SU-DHL-6 (cell line): ENCODE measurements at regions not wholly inside any gene's neighbourhood (a gene's known extent, or its start where the extent isn't known, plus 50 kb on each side); places are given as distances from the start of the nearest gene placed in this dataset.

Experiments used
- H2AFZ ChIP-seq: fragments of 200-600 bp; sonication (generic); 2 replicates; pipeline ENCODE4 v1.6.1; 2014; ENCODE audit warnings: low read depth, mild to moderate bottlenecking, moderate library complexity, mixed read lengths, antibody characterized with exemption, low read length; ENCODE audit not compliant: severe bottlenecking
- H3F3A ChIP-seq: fragments of 200-600 bp; shearing (Covaris generic); 2 replicates; pipeline ENCODE4 v1.6.0; 2016; ENCODE audit warnings: antibody characterized with exemption, mild to moderate bottlenecking; ENCODE audit not compliant: insufficient read depth
- H3K27ac ChIP-seq: fragments of 200-600 bp; sonication (generic); 2 replicates; pipeline ENCODE4 v1.5.1; 2016; ENCODE audit warnings: low read depth, mild to moderate bottlenecking, low read length, moderate library complexity, mixed read lengths
- H3K27me3 ChIP-seq: fragments of 200-600 bp; sonication (generic), shearing (Covaris generic); 2 replicates; pipeline ENCODE4 v1.6.0; 2014; ENCODE audit warnings: mild to moderate bottlenecking, low read length
- H3K36me3 ChIP-seq: fragments of 200-600 bp; sonication (generic); 2 replicates; pipeline ENCODE4 v1.6.1; 2014; ENCODE audit warnings: mild to moderate bottlenecking, low read length, mixed read lengths
- H3K4me2 ChIP-seq: fragments of 300-600, 200-600 bp; shearing (Covaris generic), sonication (generic); 2 replicates; pipeline ENCODE4 v1.6.0; 2014; ENCODE audit warnings: low read length, low read depth, mild to moderate bottlenecking; ENCODE audit not compliant: poor library complexity, severe bottlenecking
- H3K4me3 ChIP-seq: fragments of 200-600 bp; sonication (generic); 2 replicates; pipeline ENCODE4 v1.5.1; 2014; ENCODE audit warnings: antibody characterized with exemption, low read length, mild to moderate bottlenecking, mixed read lengths; ENCODE audit not compliant: insufficient read depth, poor library complexity, severe bottlenecking
- H3K79me2 ChIP-seq: fragments of 200-600 bp; sonication (generic); 2 replicates; pipeline ENCODE4 v1.6.1; 2014; ENCODE audit warnings: mild to moderate bottlenecking, low read length, moderate library complexity; ENCODE audit not compliant: insufficient read depth
- H3K9ac ChIP-seq: fragments of 200-600 bp; sonication (generic); 2 replicates; pipeline ENCODE4 v1.7.0; 2014; ENCODE audit warnings: mild to moderate bottlenecking, low read length
- H3K9me2 ChIP-seq: fragments of 200-600 bp; sonication (generic); replicated peaks from 2 replicates; pipeline ENCODE4 v1.6.1; 2014; ENCODE audit warnings: low read length; ENCODE audit not compliant: insufficient read depth
- H3K9me3 ChIP-seq: fragments of 200-600 bp; sonication (generic); 2 replicates; pipeline ENCODE4 v1.6.1; 2014; ENCODE audit warnings: low read length, mixed read lengths; ENCODE audit not compliant: insufficient read depth
- H4K20me1 ChIP-seq: fragments of 200-600 bp; sonication (generic); 2 replicates; pipeline ENCODE4 v1.6.1; 2014; ENCODE audit warnings: low read depth, mild to moderate bottlenecking, antibody characterized with exemption, low read length, moderate library complexity, mixed read lengths
- EZH2phosphoT487 ChIP-seq: fragments of 200-600 bp; sonication (generic), shearing (Covaris generic); conservative IDR thresholded peaks from 2 replicates; pipeline ENCODE4 v1.6.1; 2018; ENCODE audit warnings: mild to moderate bottlenecking, antibody characterized with exemption, low read length, moderate library complexity, mixed read lengths
- TF ChIP-seq, protein P1 (sequence below): fragments of 200-600 bp; sonication (generic); IDR thresholded peaks from one replicate; pipeline ENCODE4 v1.5.1; 2017; ENCODE audit warnings: antibody characterized with exemption, mild to moderate bottlenecking, low read length, moderate library complexity; ENCODE audit not compliant: insufficient read depth, poor library complexity, severe bottlenecking

DNA sequence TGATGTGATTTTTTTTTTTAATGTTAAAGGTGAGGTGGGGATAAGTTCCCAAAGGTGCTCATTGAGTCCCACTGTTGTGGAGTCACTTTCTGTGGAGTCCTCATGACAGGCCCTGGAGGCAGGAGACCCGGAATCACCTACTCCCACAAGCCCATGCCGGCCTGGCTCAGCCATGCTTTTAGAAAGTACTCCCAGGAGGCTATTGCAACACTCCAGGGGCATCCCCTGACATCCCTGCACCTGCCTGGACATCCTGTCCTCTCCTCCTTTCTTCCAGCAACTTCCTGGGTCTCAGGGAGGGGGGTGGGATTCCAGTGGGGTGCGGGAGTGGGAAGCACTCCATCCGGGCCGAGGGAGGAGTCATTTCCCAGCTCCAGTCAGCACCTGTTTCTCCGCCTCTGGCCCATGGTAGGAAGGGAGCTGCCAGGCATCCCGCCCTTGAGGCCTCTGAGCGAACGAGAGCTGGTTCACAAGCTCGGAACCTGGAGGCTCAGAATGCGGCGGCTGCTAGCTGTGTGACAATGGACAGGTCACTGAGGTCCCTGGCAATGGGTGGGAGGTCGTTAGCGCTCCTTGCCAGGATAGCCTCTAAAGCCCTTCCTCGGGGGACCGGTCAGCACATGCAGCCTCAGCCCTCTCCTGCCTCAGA, 163.9 kb upstream of the ID2 start:
- no peak overlapping the region for H3K27ac ChIP-seq
- H3F3A ChIP-seq: no peaks in the 10 kb centered on the region
- H3K4me2 ChIP-seq: no peak overlapping the region
- H3K36me3 ChIP-seq: no peaks in the 10 kb centered on the region
- no peak overlapping the region for H3K4me3 ChIP-seq
- no peaks in the 10 kb centered on the region for H3K9me3 ChIP-seq
- H3K27me3 ChIP-seq: no peaks in the 10 kb centered on the region
- TF ChIP-seq EZH2phosphoT487: no peak
- TF ChIP-seq, protein P1, sequence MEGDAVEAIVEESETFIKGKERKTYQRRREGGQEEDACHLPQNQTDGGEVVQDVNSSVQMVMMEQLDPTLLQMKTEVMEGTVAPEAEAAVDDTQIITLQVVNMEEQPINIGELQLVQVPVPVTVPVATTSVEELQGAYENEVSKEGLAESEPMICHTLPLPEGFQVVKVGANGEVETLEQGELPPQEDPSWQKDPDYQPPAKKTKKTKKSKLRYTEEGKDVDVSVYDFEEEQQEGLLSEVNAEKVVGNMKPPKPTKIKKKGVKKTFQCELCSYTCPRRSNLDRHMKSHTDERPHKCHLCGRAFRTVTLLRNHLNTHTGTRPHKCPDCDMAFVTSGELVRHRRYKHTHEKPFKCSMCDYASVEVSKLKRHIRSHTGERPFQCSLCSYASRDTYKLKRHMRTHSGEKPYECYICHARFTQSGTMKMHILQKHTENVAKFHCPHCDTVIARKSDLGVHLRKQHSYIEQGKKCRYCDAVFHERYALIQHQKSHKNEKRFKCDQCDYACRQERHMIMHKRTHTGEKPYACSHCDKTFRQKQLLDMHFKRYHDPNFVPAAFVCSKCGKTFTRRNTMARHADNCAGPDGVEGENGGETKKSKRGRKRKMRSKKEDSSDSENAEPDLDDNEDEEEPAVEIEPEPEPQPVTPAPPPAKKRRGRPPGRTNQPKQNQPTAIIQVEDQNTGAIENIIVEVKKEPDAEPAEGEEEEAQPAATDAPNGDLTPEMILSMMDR: no peak
- no peaks in the 10 kb centered on the region for H4K20me1 ChIP-seq
- H3K79me2 ChIP-seq: no peaks in the 10 kb centered on the region
- no peaks in the 10 kb centered on the region for H3K9me2 ChIP-seq
- no peak overlapping the region for H3K9ac ChIP-seq
- H2AFZ ChIP-seq: no peak overlapping the region

GRCh38 chr2:8518979-8519668, 162.7 kb upstream of the ID2 start:
- no peaks in the 10 kb centered on the region for H4K20me1 ChIP-seq
- no peak overlapping the region for H3K27ac ChIP-seq
- no peaks in the 10 kb centered on the region for H3K27me3 ChIP-seq
- no peaks in the 10 kb centered on the region for H3K79me2 ChIP-seq
- no peaks in the 10 kb centered on the region for H3F3A ChIP-seq
- no peaks in the 10 kb centered on the region for H3K9me3 ChIP-seq
- no peaks in the 10 kb centered on the region for H3K9me2 ChIP-seq
- H3K4me2 ChIP-seq: no peak overlapping the region
- H2AFZ ChIP-seq: no peak overlapping the region
- no peak for TF ChIP-seq EZH2phosphoT487
- TF ChIP-seq, protein P1: no peak
- no peak overlapping the region for H3K9ac ChIP-seq
- H3K36me3 ChIP-seq: no peaks in the 10 kb centered on the region
- H3K4me3 ChIP-seq: no peak overlapping the region

DNA sequence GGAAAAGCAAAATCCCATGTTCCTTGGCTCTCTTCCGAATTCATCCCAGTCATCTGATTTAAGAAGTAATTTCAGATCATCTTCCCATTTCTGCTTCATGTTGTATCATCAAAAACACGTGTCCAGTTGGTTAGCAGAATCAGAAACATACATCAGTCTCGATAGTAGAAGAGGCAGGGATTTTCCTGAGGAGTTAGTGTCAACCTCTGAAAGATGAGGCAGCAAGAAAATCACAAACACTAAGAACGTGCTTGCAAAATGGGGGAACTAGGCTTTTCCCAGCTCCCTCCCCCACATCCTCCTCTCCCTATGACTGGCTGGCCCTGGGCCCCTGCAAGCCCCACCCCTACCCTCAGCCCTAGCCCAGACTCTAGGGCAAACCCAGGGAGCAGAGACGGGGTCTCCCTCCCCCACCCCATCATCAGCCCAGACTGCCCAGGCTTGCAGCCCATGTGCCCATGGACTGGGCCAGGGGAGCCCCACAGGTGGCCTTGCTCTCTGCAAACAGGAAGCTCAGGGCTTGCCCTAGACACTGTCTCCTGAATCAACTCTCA, 161.0 kb upstream of the ID2 start:
- TF ChIP-seq, protein P1: no peak
- no peak for TF ChIP-seq EZH2phosphoT487
- no peaks in the 10 kb centered on the region for H3K36me3 ChIP-seq
- H3K9me2 ChIP-seq: no peaks in the 10 kb centered on the region
- no peaks in the 10 kb centered on the region for H4K20me1 ChIP-seq
- no peak overlapping the region for H2AFZ ChIP-seq
- no peaks in the 10 kb centered on the region for H3K9me3 ChIP-seq
- no peak overlapping the region for H3K4me3 ChIP-seq
- no peak overlapping the region for H3K27ac ChIP-seq
- H3K27me3 ChIP-seq: no peaks in the 10 kb centered on the region
- H3F3A ChIP-seq: no peaks in the 10 kb centered on the region
- no peak overlapping the region for H3K4me2 ChIP-seq
- H3K79me2 ChIP-seq: no peaks in the 10 kb centered on the region
- H3K9ac ChIP-seq: no peak overlapping the region
